Activated naive CD8-positive, alpha-beta T cell treated with anti-CD3 and anti-CD28 coated beads for 36 hours (primary cell): ENCODE measurements at regions not wholly inside any gene's neighbourhood (a gene's known extent, or its start where the extent isn't known, plus 50 kb on each side); places are given as distances from the start of the nearest gene placed in this dataset.

Experiments
- DNase-seq: peaks from one replicate; pipeline ENCODE4 v3.0.0; 2021
- H3K27ac Mint-ChIP-seq: one replicate; pipeline ENCODE4 v1.8.0; 2022; ENCODE audit warnings: mild to moderate bottlenecking, moderate library complexity, mixed read lengths
- H3K27me3 Mint-ChIP-seq: one replicate; pipeline ENCODE4 v1.8.0; 2022; ENCODE audit warnings: mild to moderate bottlenecking, mixed read lengths
- H3K36me3 Mint-ChIP-seq: one replicate; pipeline ENCODE4 v1.8.0; 2021; ENCODE audit warnings: mild to moderate bottlenecking, mixed read lengths
- H3K4me1 Mint-ChIP-seq: one replicate; pipeline ENCODE4 v1.8.0; 2021; ENCODE audit warnings: mixed read lengths
- H3K4me3 Mint-ChIP-seq: one replicate; pipeline ENCODE4 v1.8.0; 2022; ENCODE audit warnings: mild to moderate bottlenecking, moderate library complexity, mixed read lengths
- H3K9me3 Mint-ChIP-seq: one replicate; pipeline ENCODE4 v1.8.0; 2022; ENCODE audit warnings: mixed read lengths

GRCh38 chr21:20946701-20947100 is 51.5 kb upstream of the NCAM2 start:
- Mint-ChIP-seq H3K27me3 (no peaks in the 10 kb centered on the region), H3K4me3 (no peak overlapping the region), H3K9me3 (no peaks in the 10 kb centered on the region), H3K27ac (no peak overlapping the region), H3K4me1 (no peaks in the 10 kb centered on the region), H3K36me3 (no peaks in the 10 kb centered on the region)
- no peak for DNase-seq
